ENCODE measurements at regions not wholly inside any gene's neighbourhood (a gene's known extent, or its start where the extent isn't known, plus 50 kb on each side); places are given as distances from the start of the nearest gene placed in this dataset.

GRCh38 chr4:37073226-37073840 is 171.2 kb upstream of the NWD2 start:
- TF ChIP-seq CTCF (IDR thresholded peaks at IDR 0.05; ENCODE audit: extremely low read depth, insufficient read depth, missing control alignments): no peak

DNA sequence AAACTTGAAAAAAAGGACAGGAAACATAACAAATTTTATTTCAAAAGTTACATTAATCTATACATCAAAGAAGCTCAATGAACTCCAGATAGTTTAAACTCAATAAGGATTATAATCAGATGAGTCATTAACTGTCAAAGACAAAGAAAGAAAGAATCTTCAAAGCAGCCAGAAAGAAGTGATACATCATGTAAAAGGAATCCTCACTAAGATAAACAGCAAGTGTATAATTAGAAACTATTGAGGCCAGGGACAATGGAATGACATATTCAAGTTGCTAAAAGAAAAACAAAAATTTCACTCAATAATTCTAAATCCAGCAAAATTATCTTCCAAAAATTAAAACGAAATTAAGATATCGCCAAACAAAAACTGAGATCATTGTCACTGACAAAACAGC is 161.6 kb upstream of the NWD2 start:
- no peak for DNase-seq (ENCODE audit: low spot score)
- no peak for TF ChIP-seq CTCF (IDR thresholded peaks at IDR 0.05; ENCODE audit: extremely low read depth, insufficient read depth, missing control alignments)
- in situ Hi-C loops (cut with MboI; ENCODE audit: low pct_unique_long_range_greater_than_20kb, low sequenced_read_pairs, unreplicated experiment): no loop called here

More at GRCh38 chr4:37073226-37073840, 171.2 kb upstream of the NWD2 start:
- in situ Hi-C loops (cut with MboI; ENCODE audit: low pct_unique_long_range_greater_than_20kb, low sequenced_read_pairs, unreplicated experiment): no loop called here
- DNase-seq (ENCODE audit: low spot score): no peak

- TF ChIP-seq CTCF (IDR thresholded peaks at IDR 0.05; ENCODE audit: extremely low read depth, insufficient read depth, missing control alignments): no peak
- no peak for DNase-seq (ENCODE audit: low spot score)
- in situ Hi-C loops (cut with MboI; ENCODE audit: low pct_unique_long_range_greater_than_20kb, low sequenced_read_pairs, unreplicated experiment): no loop called here
Observed at GRCh38 chr4:37095925-37096324, 148.6 kb upstream of the NWD2 start.

DNA sequence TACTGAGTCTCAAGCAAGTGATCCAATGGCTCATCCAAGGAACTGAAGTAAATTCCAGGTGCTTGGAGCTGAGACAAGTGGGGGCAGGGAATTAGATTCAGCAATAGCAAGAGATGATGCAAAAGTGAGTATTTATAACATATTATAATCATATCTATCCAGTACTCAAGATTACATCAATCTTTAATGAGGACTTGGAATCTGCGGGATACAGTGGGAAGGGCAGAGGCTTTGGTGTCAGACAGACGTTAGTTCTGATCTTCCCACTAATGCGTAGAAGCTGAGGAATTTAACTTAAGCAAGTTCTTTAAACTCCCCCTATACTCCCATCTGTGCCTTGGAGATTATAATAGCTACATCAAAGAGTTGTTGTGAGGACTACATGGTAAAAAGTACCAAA is 143.4 kb upstream of the NWD2 start:
- no peak for TF ChIP-seq CTCF (IDR thresholded peaks at IDR 0.05; ENCODE audit: extremely low read depth, insufficient read depth, missing control alignments)
- in situ Hi-C loops (cut with MboI; ENCODE audit: low pct_unique_long_range_greater_than_20kb, low sequenced_read_pairs, unreplicated experiment): no loop called here
- DNase-seq (ENCODE audit: low spot score): no peak

DNA sequence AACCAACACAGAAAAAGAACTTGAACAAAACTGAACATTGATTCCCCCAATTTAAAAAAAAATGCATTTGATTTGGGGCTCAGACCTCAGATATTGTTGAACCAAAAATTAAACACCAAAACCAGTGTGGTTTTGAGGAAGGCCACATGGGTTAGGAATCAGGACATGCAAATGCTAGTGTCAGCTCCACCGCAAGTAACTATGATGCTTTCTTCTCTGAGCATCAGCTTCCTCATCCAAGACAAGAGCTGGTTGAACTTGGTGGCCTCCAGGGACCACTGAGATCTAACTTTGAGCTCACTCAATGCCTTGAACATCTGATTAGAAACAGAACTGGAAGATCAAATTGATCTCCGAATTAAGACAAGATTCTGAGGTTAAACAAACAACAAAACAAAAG is 142.9 kb upstream of the NWD2 start:
- in situ Hi-C loops (cut with MboI; ENCODE audit: low pct_unique_long_range_greater_than_20kb, low sequenced_read_pairs, unreplicated experiment): no loop called here
- DNase-seq (ENCODE audit: low spot score): no peak
- no peak for TF ChIP-seq CTCF (IDR thresholded peaks at IDR 0.05; ENCODE audit: extremely low read depth, insufficient read depth, missing control alignments)

- in situ Hi-C loops (cut with MboI; ENCODE audit: low pct_unique_long_range_greater_than_20kb, low sequenced_read_pairs, unreplicated experiment): no loop called here
- TF ChIP-seq CTCF (IDR thresholded peaks at IDR 0.05; ENCODE audit: extremely low read depth, insufficient read depth, missing control alignments): no peak
- no peak for DNase-seq (ENCODE audit: low spot score)
Observed at GRCh38 chr4:37109756-37110155, 134.8 kb upstream of the NWD2 start.

GRCh38 chr4:37124800-37125199 is 119.7 kb upstream of the NWD2 start:
- TF ChIP-seq CTCF (IDR thresholded peaks at IDR 0.05; ENCODE audit: extremely low read depth, insufficient read depth, missing control alignments): no peak
- in situ Hi-C loops (cut with MboI; ENCODE audit: low pct_unique_long_range_greater_than_20kb, low sequenced_read_pairs, unreplicated experiment): no loop called here
- DNase-seq (ENCODE audit: low spot score): no peak
